WERI-Rb-1 (cell line): ENCODE measurements at regions not wholly inside any gene's neighbourhood (a gene's known extent, or its start where the extent isn't known, plus 50 kb on each side); places are given as distances from the start of the nearest gene placed in this dataset.
"Not testable (repeated sequence)": the region's sequence is repeated elsewhere in the genome, so short reads cannot be mapped to it uniquely, and the experiment has no call there.

Experiments used
- DNase-seq: peaks from one replicate; pipeline ENCODE4 v3.0.0-alpha.2; 2020
- H3K27ac ChIP-seq: fragments of 250-450 bp; sonication (Bioruptor Pico); 2 replicates; pipeline ENCODE4 v1.5.1; 2020; ENCODE audit warnings: mild to moderate bottlenecking, moderate library complexity
- H3K27me3 ChIP-seq: fragments of 250-450 bp; sonication (Bioruptor Pico); 2 replicates; pipeline ENCODE4 v1.5.1; 2021; ENCODE audit warnings: mild to moderate bottlenecking, low read depth, moderate library complexity; ENCODE audit not compliant: insufficient read depth, severe bottlenecking
- H3K36me3 ChIP-seq: fragments of 250-450 bp; sonication (Bioruptor Pico); 2 replicates; pipeline ENCODE4 v1.5.1; 2020; ENCODE audit warnings: mild to moderate bottlenecking, moderate library complexity
- H3K4me3 ChIP-seq: 2 replicates; pipeline ENCODE4 v1.5.1; 2011; ENCODE audit warnings: low read depth, mild to moderate bottlenecking, control low read depth, low read length
- H3K9me3 ChIP-seq: fragments of 250-450 bp; sonication (Bioruptor Pico); 2 replicates; pipeline ENCODE4 v1.5.1; 2021; ENCODE audit warnings: mild to moderate bottlenecking, moderate library complexity; ENCODE audit not compliant: severe bottlenecking
- CTCF ChIP-seq: IDR thresholded peaks from 2 replicates; pipeline ENCODE4 v1.5.1; 2011; ENCODE audit warnings: low read depth, mild to moderate bottlenecking, control low read depth, inconsistent platforms, low read length

- no peak overlapping the region for H3K4me3 ChIP-seq
- H3K36me3 ChIP-seq, result no peaks in the 10 kb centered on the region
- TF ChIP-seq CTCF, result no peak
- no peaks in the 10 kb centered on the region for H3K9me3 ChIP-seq
- DNase-seq, result no peak
- no peaks in the 10 kb centered on the region for H3K27me3 ChIP-seq
- no peak overlapping the region for H3K27ac ChIP-seq
Measured at GRCh38 chr6:167686204-167686893, 140.4 kb upstream of the AFDN start.

GRCh38 chr6:167687116-167687725 lies 139.5 kb upstream of the AFDN start:
- no peak for TF ChIP-seq CTCF
- peak overlapping the region; percentile 87 for H3K27ac ChIP-seq
- H3K9me3 ChIP-seq, result no peaks in the 10 kb centered on the region
- H3K27me3 ChIP-seq, result no peaks in the 10 kb centered on the region
- H3K4me3 ChIP-seq, result peak overlapping the region; percentile 14; the same call in 1 of the 2 replicates
- H3K36me3 ChIP-seq, result no peaks in the 10 kb centered on the region
- DNase-seq, result peak; percentile 40

GRCh38 chr6:167688123-167688522 lies 138.6 kb upstream of the AFDN start:
- Histone ChIP-seq H3K36me3 (no peaks in the 10 kb centered on the region), H3K27ac (no peak overlapping the region; the same call in 1 of the 2 replicates), H3K27me3 (no peaks in the 10 kb centered on the region), H3K9me3 (no peaks in the 10 kb centered on the region), H3K4me3 (no peak overlapping the region)
- no peak for DNase-seq
- no peak for TF ChIP-seq CTCF

GRCh38 chr6:167689278-167689677 lies 137.4 kb upstream of the AFDN start:
- Histone ChIP-seq H3K4me3 (no peak overlapping the region), H3K9me3 (no peaks in the 10 kb centered on the region), H3K36me3 (no peaks in the 10 kb centered on the region), H3K27me3 (no peaks in the 10 kb centered on the region), H3K27ac (no peak overlapping the region)
- TF ChIP-seq CTCF, result no peak
- no peak for DNase-seq

GRCh38 chr6:167689751-167690150 lies 137.0 kb upstream of the AFDN start:
- Histone ChIP-seq H3K4me3 (no peak overlapping the region), H3K27me3 (no peaks in the 10 kb centered on the region), H3K9me3 (no peaks in the 10 kb centered on the region), H3K36me3 (no peaks in the 10 kb centered on the region), H3K27ac (no peak overlapping the region)
- no peak for TF ChIP-seq CTCF
- DNase-seq, result no peak

- H3K36me3 ChIP-seq, H3K27me3 ChIP-seq, H3K4me3 ChIP-seq, H3K27ac ChIP-seq, H3K9me3 ChIP-seq, DNase-seq: not testable (repeated sequence)
Measured at GRCh38 chr6:167690167-167690922, 136.4 kb upstream of the AFDN start.
